Activated CD4-positive, alpha-beta memory T cell treated with anti-CD3 and anti-CD28 coated beads, Interleukin-2, amount 10 ng/mL, durations not matched to agents 7 days and 5 days (primary cell): ENCODE measurements at regions not wholly inside any gene's neighbourhood (a gene's known extent, or its start where the extent isn't known, plus 50 kb on each side); places are given as distances from the start of the nearest gene placed in this dataset.

Experiments
- CTCF ChIA-PET: fragments of 350-600 bp; sonication (Branson Sonifier 250); formaldehyde crosslinking; loops from one replicate; lab custom pipeline; 2021; ENCODE audit warnings: antibody characterized with exemption, inconsistent platforms; lab: Charles Lee
- POLR2A ChIA-PET: fragments of 350-600 bp; sonication (Branson Sonifier 250); formaldehyde crosslinking; loops from one replicate; lab custom pipeline; 2021; ENCODE audit warnings: antibody characterized with exemption; lab: Charles Lee
- DNase-seq: peaks from one replicate; pipeline ENCODE4 v3.0.0-alpha.2; 2020
- H3K27ac Mint-ChIP-seq: one replicate; pipeline ENCODE4 v1.8.0; 2021; ENCODE audit warnings: mild to moderate bottlenecking, mixed read lengths
- H3K27me3 Mint-ChIP-seq: one replicate; pipeline ENCODE4 v1.8.0; 2021; ENCODE audit warnings: mixed read lengths
- H3K36me3 Mint-ChIP-seq: one replicate; pipeline ENCODE4 v1.8.0; 2021; ENCODE audit warnings: low read depth, mixed read lengths
- H3K4me1 Mint-ChIP-seq: one replicate; pipeline ENCODE4 v1.8.0; 2021; ENCODE audit warnings: mixed read lengths
- H3K4me3 Mint-ChIP-seq: one replicate; pipeline ENCODE4 v1.8.0; 2021; ENCODE audit warnings: mild to moderate bottlenecking, mixed read lengths
- H3K9me3 Mint-ChIP-seq: one replicate; pipeline ENCODE4 v1.8.0; 2021; ENCODE audit warnings: mixed read lengths

- POLR2A ChIA-PET, result no interaction called here
- no peak for DNase-seq
- Mint-ChIP-seq H3K4me1 (no peaks in the 10 kb centered on the region), H3K36me3 (no peaks in the 10 kb centered on the region), H3K27me3 (no peaks in the 10 kb centered on the region), H3K27ac (no peak overlapping the region), H3K9me3 (peaks cover 7% of the 10 kb centered on the region), H3K4me3 (no peak overlapping the region)
- CTCF ChIA-PET, result no interaction called here
Measured at GRCh38 chr15:95009635-95010034, 778.3 kb downstream of the MCTP2 start.

DNA sequence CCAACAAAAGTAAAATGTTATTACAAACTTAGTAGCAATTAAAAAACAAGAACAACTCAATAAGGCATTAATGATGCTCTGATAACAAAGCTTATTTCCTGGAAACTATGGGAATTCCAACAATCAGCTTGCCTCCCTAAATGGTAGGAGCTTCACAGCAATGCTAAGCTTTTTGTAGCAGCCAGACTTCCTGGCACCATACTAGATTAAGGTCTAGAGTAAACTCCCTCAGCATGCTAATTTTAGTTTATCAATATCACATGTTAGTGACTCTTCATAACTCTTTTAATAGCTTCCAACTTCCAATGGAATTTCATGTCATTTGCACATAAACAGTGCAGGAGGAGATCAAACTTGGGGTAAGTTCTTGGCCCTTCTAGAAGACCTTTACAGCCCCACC, 782.0 kb downstream of the MCTP2 start:
- no peak overlapping the region for H3K4me3 Mint-ChIP-seq
- no peak overlapping the region for H3K27ac Mint-ChIP-seq
- no peak for DNase-seq
- ChIA-PET CTCF (no interaction called here), POLR2A (no interaction called here)
- no peaks in the 10 kb centered on the region for H3K27me3 Mint-ChIP-seq
- no peaks in the 10 kb centered on the region for H3K36me3 Mint-ChIP-seq
- H3K9me3 Mint-ChIP-seq, result peaks cover 8% of the 10 kb centered on the region
- no peaks in the 10 kb centered on the region for H3K4me1 Mint-ChIP-seq

GRCh38 chr15:95016511-95017229, 785.3 kb downstream of the MCTP2 start:
- H3K4me1 Mint-ChIP-seq, result no peaks in the 10 kb centered on the region
- DNase-seq, result no peak
- ChIA-PET POLR2A (no interaction called here), CTCF (no interaction called here)
- H3K27me3 Mint-ChIP-seq, result no peaks in the 10 kb centered on the region
- no peak overlapping the region for H3K4me3 Mint-ChIP-seq
- no peaks in the 10 kb centered on the region for H3K36me3 Mint-ChIP-seq
- H3K9me3 Mint-ChIP-seq, result peaks cover 8% of the 10 kb centered on the region
- H3K27ac Mint-ChIP-seq, result no peak overlapping the region

GRCh38 chr15:95017666-95018328, 786.4 kb downstream of the MCTP2 start:
- no peaks in the 10 kb centered on the region for H3K27me3 Mint-ChIP-seq
- no peaks in the 10 kb centered on the region for H3K36me3 Mint-ChIP-seq
- no peaks in the 10 kb centered on the region for H3K4me1 Mint-ChIP-seq
- ChIA-PET CTCF (no interaction called here), POLR2A (no interaction called here)
- no peak for DNase-seq
- H3K9me3 Mint-ChIP-seq, result peaks cover 8% of the 10 kb centered on the region
- no peak overlapping the region for H3K4me3 Mint-ChIP-seq
- no peak overlapping the region for H3K27ac Mint-ChIP-seq

DNA sequence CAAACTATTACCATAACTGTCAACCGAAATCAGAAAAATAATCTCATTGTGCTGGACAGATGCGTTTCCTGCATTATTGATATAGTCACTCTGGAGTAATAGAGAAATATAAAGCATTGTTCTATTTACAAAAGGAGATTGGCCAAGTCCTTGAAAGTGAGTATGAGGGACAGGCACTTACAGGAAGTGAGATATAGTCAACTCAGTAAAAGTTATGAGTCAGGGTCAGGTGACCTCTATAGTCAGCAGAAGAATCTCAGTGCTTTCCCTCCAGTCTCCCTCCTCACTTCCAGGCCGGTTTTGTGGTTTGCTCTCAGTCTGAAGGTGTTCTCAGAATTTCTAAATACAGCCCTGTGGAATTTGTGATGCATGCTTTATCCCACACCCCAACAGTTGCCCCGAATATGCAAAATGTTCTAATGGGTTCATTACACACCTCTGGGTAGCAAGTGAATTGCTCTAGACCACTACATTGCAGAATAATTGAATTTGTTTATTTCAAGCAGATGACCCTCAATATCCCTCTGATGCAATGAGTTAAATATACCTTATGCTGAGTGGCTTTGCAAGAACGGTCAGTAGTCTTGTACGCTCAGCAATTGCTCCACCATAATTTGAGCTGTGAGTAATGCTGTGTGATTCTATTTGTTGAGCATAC, 787.7 kb downstream of the MCTP2 start:
- Mint-ChIP-seq H3K27me3 (no peaks in the 10 kb centered on the region), H3K36me3 (no peaks in the 10 kb centered on the region), H3K4me3 (no peak overlapping the region), H3K27ac (no peak overlapping the region), H3K9me3 (peaks cover 8% of the 10 kb centered on the region), H3K4me1 (no peaks in the 10 kb centered on the region)
- CTCF ChIA-PET, result no interaction called here
- POLR2A ChIA-PET, result no interaction called here
- no peak for DNase-seq

- Mint-ChIP-seq H3K9me3 (peaks cover under 1% of the 10 kb centered on the region), H3K27me3 (no peaks in the 10 kb centered on the region), H3K4me3 (no peak overlapping the region), H3K4me1 (no peaks in the 10 kb centered on the region), H3K27ac (no peak overlapping the region), H3K36me3 (no peaks in the 10 kb centered on the region)
- no peak for DNase-seq
- POLR2A ChIA-PET, result no interaction called here
- CTCF ChIA-PET, result no interaction called here
Measured at GRCh38 chr15:95019907-95020306, 788.5 kb downstream of the MCTP2 start.

DNA sequence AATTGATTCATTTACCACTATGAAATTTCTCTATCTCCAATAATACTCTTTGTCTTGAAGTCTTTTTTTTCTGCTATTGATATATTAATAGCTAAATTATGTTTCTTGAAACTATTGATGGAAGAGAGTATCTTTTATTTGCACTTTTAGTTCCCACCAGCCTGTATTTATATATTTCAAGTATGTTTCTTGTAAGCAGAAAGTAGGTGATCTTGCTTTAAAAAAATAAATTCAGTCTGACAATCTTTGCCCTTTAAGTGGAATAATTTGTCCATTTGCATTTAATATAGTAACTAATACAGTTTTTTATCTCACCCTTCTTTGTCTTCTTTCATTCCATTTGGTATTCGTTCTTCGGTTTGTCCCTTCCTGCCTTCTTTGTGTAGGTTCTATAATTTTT, 790.5 kb downstream of the MCTP2 start:
- no peaks in the 10 kb centered on the region for H3K9me3 Mint-ChIP-seq
- H3K27me3 Mint-ChIP-seq, result no peaks in the 10 kb centered on the region
- ChIA-PET POLR2A (no interaction called here), CTCF (interaction anchor here (0.6 kb wide), 1 partner anchor 268 kb away, joined by 3 read pairs; no protein-coding TSS in a partner anchor)
- H3K36me3 Mint-ChIP-seq, result no peaks in the 10 kb centered on the region
- H3K4me1 Mint-ChIP-seq, result no peaks in the 10 kb centered on the region
- DNase-seq, result no peak
- no peak overlapping the region for H3K4me3 Mint-ChIP-seq
- no peak overlapping the region for H3K27ac Mint-ChIP-seq

- no peaks in the 10 kb centered on the region for H3K9me3 Mint-ChIP-seq
- CTCF ChIA-PET, result no interaction called here
- H3K36me3 Mint-ChIP-seq, result no peaks in the 10 kb centered on the region
- DNase-seq, result no peak
- H3K4me3 Mint-ChIP-seq, result no peak overlapping the region
- POLR2A ChIA-PET, result no interaction called here
- H3K27ac Mint-ChIP-seq, result no peak overlapping the region
- H3K27me3 Mint-ChIP-seq, result no peaks in the 10 kb centered on the region
- no peaks in the 10 kb centered on the region for H3K4me1 Mint-ChIP-seq
Measured at GRCh38 chr15:95024351-95024750, 793.0 kb downstream of the MCTP2 start.

- H3K9me3 Mint-ChIP-seq, result no peaks in the 10 kb centered on the region
- H3K4me3 Mint-ChIP-seq, result no peak overlapping the region
Measured at GRCh38 chr15:95025924-95026728, 794.8 kb downstream of the MCTP2 start.

GRCh38 chr15:95027981-95028380, 796.6 kb downstream of the MCTP2 start:
- no peaks in the 10 kb centered on the region for H3K36me3 Mint-ChIP-seq
- ChIA-PET POLR2A (no interaction called here), CTCF (no interaction called here)
- no peaks in the 10 kb centered on the region for H3K4me1 Mint-ChIP-seq
- peaks cover under 1% of the 10 kb centered on the region for H3K9me3 Mint-ChIP-seq
- no peak overlapping the region for H3K4me3 Mint-ChIP-seq
- H3K27ac Mint-ChIP-seq, result no peak overlapping the region
- H3K27me3 Mint-ChIP-seq, result no peaks in the 10 kb centered on the region
- no peak for DNase-seq

More at GRCh38 chr15:95025924-95026728, 794.8 kb downstream of the MCTP2 start:
- ChIA-PET POLR2A (no interaction called here), CTCF (no interaction called here)
- no peaks in the 10 kb centered on the region for H3K27me3 Mint-ChIP-seq
- no peaks in the 10 kb centered on the region for H3K36me3 Mint-ChIP-seq
- no peak overlapping the region for H3K27ac Mint-ChIP-seq
- DNase-seq, result no peak
- H3K4me1 Mint-ChIP-seq, result no peaks in the 10 kb centered on the region

GRCh38 chr15:95032156-95032555, 800.8 kb downstream of the MCTP2 start:
- H3K36me3 Mint-ChIP-seq, result no peaks in the 10 kb centered on the region
- CTCF ChIA-PET, result no interaction called here
- POLR2A ChIA-PET, result no interaction called here
- no peak overlapping the region for H3K4me3 Mint-ChIP-seq
- DNase-seq, result no peak
- no peaks in the 10 kb centered on the region for H3K4me1 Mint-ChIP-seq
- no peak overlapping the region for H3K27ac Mint-ChIP-seq
- peaks cover 3% of the 10 kb centered on the region for H3K9me3 Mint-ChIP-seq
- H3K27me3 Mint-ChIP-seq, result no peaks in the 10 kb centered on the region

DNA sequence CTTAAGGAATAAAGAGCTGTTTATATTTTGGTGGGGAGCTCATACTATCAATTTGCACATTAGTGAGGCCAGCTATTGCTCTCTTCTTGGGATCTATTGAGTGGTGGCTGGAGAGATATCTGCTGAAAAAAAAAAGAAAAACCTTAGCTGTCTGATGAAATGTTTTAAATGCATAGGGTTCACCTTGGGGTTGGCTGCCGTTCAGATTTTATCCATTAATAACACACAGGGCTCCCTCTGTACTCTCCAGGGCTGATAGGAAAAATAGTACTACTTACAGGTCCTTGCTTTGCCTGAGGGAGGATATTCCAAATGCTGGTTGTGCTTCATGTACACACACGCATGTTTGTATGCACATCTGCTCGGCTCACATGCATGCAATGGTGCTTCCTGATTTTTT, 803.7 kb downstream of the MCTP2 start:
- no peak for DNase-seq
- H3K9me3 Mint-ChIP-seq, result peaks cover 6% of the 10 kb centered on the region
- H3K27me3 Mint-ChIP-seq, result no peaks in the 10 kb centered on the region
- no peak overlapping the region for H3K27ac Mint-ChIP-seq
- H3K4me3 Mint-ChIP-seq, result no peak overlapping the region
- no peaks in the 10 kb centered on the region for H3K4me1 Mint-ChIP-seq
- ChIA-PET POLR2A (no interaction called here), CTCF (no interaction called here)
- H3K36me3 Mint-ChIP-seq, result no peaks in the 10 kb centered on the region

DNA sequence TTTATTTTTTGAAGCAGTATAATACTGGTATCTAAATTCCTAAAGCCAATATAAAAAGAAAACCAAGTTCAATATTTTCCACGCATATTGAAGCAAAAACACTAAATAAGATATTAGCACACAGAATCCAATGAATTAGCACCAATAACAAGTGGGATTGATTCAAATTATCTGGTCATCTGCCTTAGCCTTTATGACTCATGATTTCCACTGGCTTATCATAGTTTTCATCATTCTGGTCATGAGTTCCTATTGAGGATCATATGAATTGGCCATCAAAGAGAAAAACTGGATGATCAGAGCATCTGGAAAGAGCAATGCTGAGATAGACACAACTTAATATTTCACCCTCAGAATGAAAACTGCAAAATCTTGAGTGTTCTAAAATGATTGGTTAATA, 809.9 kb downstream of the MCTP2 start:
- no peak overlapping the region for H3K4me3 Mint-ChIP-seq
- no peak overlapping the region for H3K27ac Mint-ChIP-seq
- POLR2A ChIA-PET, result no interaction called here
- CTCF ChIA-PET, result no interaction called here
- DNase-seq, result no peak
- no peaks in the 10 kb centered on the region for H3K27me3 Mint-ChIP-seq
- H3K36me3 Mint-ChIP-seq, result no peaks in the 10 kb centered on the region
- no peaks in the 10 kb centered on the region for H3K4me1 Mint-ChIP-seq
- peaks cover 8% of the 10 kb centered on the region for H3K9me3 Mint-ChIP-seq
